GM23338 (cell line): ENCODE measurements at regions not wholly inside any gene's neighbourhood (a gene's known extent, or its start where the extent isn't known, plus 50 kb on each side); places are given as distances from the start of the nearest gene placed in this dataset.

ENCODE experiments used
- CREB1 ChIP-seq: fragments of 250-450 bp; sonication (Bioruptor Pico); IDR thresholded peaks from 2 replicates; pipeline ENCODE4 v1.5.0; 2020; ENCODE audit warnings: low read depth, mild to moderate bottlenecking, moderate library complexity
- CTCF ChIP-seq, 2 experiments: fragments of 200-600 bp in 1 of 2; sonication (generic) in 1 of 2; conservative IDR thresholded peaks; 2 replicates each; pipeline versions ENCODE4 v1.5.1 to v1.6.1; 2016 to 2017; ENCODE audit warnings: antibody characterized with exemption in 2 of 2, low read depth in 2 of 2, mild to moderate bottlenecking in 2 of 2, moderate library complexity in 1 of 2
- EZH2 ChIP-seq: fragments of 200-600 bp; sonication (generic); IDR thresholded peaks from one replicate; pipeline ENCODE4 v1.8.0; 2017; ENCODE audit warnings: antibody characterized with exemption, mild to moderate bottlenecking, low read depth; ENCODE audit not compliant: unreplicated experiment
- EZH2phosphoT487 ChIP-seq: fragments of 200-600 bp; sonication (generic); IDR thresholded peaks from one replicate; pipeline ENCODE4 v1.8.1; 2018; ENCODE audit warnings: antibody characterized with exemption; ENCODE audit not compliant: unreplicated experiment
- JUNB ChIP-seq: IDR thresholded peaks from one replicate; pipeline ENCODE4 v1.6.1; 2016; ENCODE audit warnings: antibody characterized with exemption; ENCODE audit not compliant: unreplicated experiment
- POLR2AphosphoS5 ChIP-seq: IDR thresholded peaks from 2 replicates; pipeline ENCODE4 v1.6.1; 2016; ENCODE audit warnings: antibody characterized with exemption, low read depth
- REST ChIP-seq: IDR thresholded peaks from one replicate; pipeline ENCODE4 v1.6.1; 2018; ENCODE audit warnings: antibody characterized with exemption; ENCODE audit not compliant: unreplicated experiment
- ZNF331 ChIP-seq: fragments of 250-450 bp; sonication (Bioruptor Pico); IDR thresholded peaks from 2 replicates; pipeline ENCODE4 v1.5.0; 2020; ENCODE audit warnings: low read depth, mild to moderate bottlenecking, moderate library complexity

- no peak for TF ChIP-seq EZH2
- no peak for TF ChIP-seq POLR2AphosphoS5
- TF ChIP-seq CTCF (conservative IDR thresholded peaks at IDR 0.05; ENCODE audit: low read depth in 2 of 2), result no peak
- no peak for TF ChIP-seq REST
- TF ChIP-seq JUNB, result no peak
- TF ChIP-seq CREB1, result no peak
- TF ChIP-seq EZH2phosphoT487, result no peak
- no peak for TF ChIP-seq ZNF331 (CRISPR knock-in tag)
Measured at GRCh38 chr1:177600321-177600720, 369.5 kb downstream of the SEC16B start.
